GM19438 (cell line): ENCODE measurements at regions not wholly inside any gene's neighbourhood (a gene's known extent, or its start where the extent isn't known, plus 50 kb on each side); places are given as distances from the start of the nearest gene placed in this dataset.
"Not testable (repeated sequence)": the region's sequence is repeated elsewhere in the genome, so short reads cannot be mapped to it uniquely, and the experiment has no call there.

ENCODE experiments used
- ATAC-seq: cut with Tn5 transposase; IDR thresholded peaks from one replicate; pipeline ENCODE4 v1.9.1; 2021; ENCODE audit warnings: low read depth; ENCODE audit not compliant: unreplicated experiment

- no peak for ATAC-seq
Measured at GRCh38 chr3:101946906-101947305, 97.6 kb downstream of the NFKBIZ start.

GRCh38 chr3:101950510-101950909 is 101.2 kb downstream of the NFKBIZ start:
- no peak for ATAC-seq

GRCh38 chr3:101950985-101951733 is 101.8 kb downstream of the NFKBIZ start:
- no peak for ATAC-seq

GRCh38 chr3:101954361-101954760 is 105.0 kb downstream of the NFKBIZ start:
- ATAC-seq = no peak

GRCh38 chr3:101954936-101955335 is 105.6 kb downstream of the NFKBIZ start:
- no peak for ATAC-seq

GRCh38 chr3:101962055-101962454 is 112.7 kb downstream of the NFKBIZ start:
- no peak for ATAC-seq

GRCh38 chr3:101963902-101964362 is 114.6 kb downstream of the NFKBIZ start:
- no peak for ATAC-seq

GRCh38 chr3:101964861-101965260 is 115.5 kb downstream of the NFKBIZ start:
- ATAC-seq = no peak

- no peak for ATAC-seq
Measured at GRCh38 chr3:101966226-101966625, 116.9 kb downstream of the NFKBIZ start.

GRCh38 chr3:101970212-101970611 is 120.9 kb downstream of the NFKBIZ start:
- ATAC-seq = no peak

- ATAC-seq = no peak
Measured at GRCh38 chr3:101970905-101971304, 121.6 kb downstream of the NFKBIZ start.

- no peak for ATAC-seq
Measured at GRCh38 chr3:101972430-101973162, 123.3 kb downstream of the NFKBIZ start.

GRCh38 chr3:101973163-101973505 is 123.8 kb downstream of the NFKBIZ start:
- ATAC-seq = no peak

- not testable (repeated sequence) for ATAC-seq
Measured at GRCh38 chr3:101975415-101975814, 126.1 kb downstream of the NFKBIZ start.

GRCh38 chr3:101976473-101976872 is 127.2 kb downstream of the NFKBIZ start:
- peak; percentile 97 for ATAC-seq

GRCh38 chr3:101978348-101978747 is 129.0 kb downstream of the NFKBIZ start:
- no peak for ATAC-seq

- no peak for ATAC-seq
Measured at GRCh38 chr3:101979033-101979432, 129.7 kb downstream of the NFKBIZ start.

- ATAC-seq = no peak
Measured at GRCh38 chr3:101984356-101984755, 135.0 kb downstream of the NFKBIZ start.

GRCh38 chr3:101988596-101988995 is 139.3 kb downstream of the NFKBIZ start:
- no peak for ATAC-seq

GRCh38 chr3:101989578-101990200 is 140.4 kb downstream of the NFKBIZ start:
- no peak for ATAC-seq

GRCh38 chr3:101992863-101993262 is 143.5 kb downstream of the NFKBIZ start:
- no peak for ATAC-seq

GRCh38 chr3:101994386-101994785 is 145.1 kb downstream of the NFKBIZ start:
- no peak for ATAC-seq
